Prostate gland (tissue), 2 donors: ENCODE measurements at regions not wholly inside any gene's neighbourhood (a gene's known extent, or its start where the extent isn't known, plus 50 kb on each side); places are given as distances from the start of the nearest gene placed in this dataset.

Experiments
- CTCF ChIP-seq, 4 experiments: fragments of 200-600 bp in 2 of 4; fragments of 450-650 bp in 2 of 4; sonication (generic) in 2 of 4; IDR thresholded peaks; 1 replicate in 3 of 4; 2 replicates in 1 of 4; pipeline ENCODE4 v1.5.1; 2016 to 2019; ENCODE audit warnings: antibody characterized with exemption in 4 of 4, mild to moderate bottlenecking in 2 of 4, moderate library complexity in 2 of 4
- POLR2A ChIP-seq: fragments of 450-650 bp; IDR thresholded peaks from one replicate; pipeline ENCODE4 v1.6.1; 2016; ENCODE audit warnings: antibody characterized with exemption, mild to moderate bottlenecking
- POLR2AphosphoS5 ChIP-seq: sonication (generic); formaldehyde crosslinking; IDR thresholded peaks from one replicate; pipeline ENCODE4 v1.6.1; 2017; ENCODE audit warnings: antibody characterized with exemption

GRCh38 chr15:98514034-98514622 lies 134.2 kb upstream of the IGF1R start:
- TF ChIP-seq CTCF (IDR thresholded peaks at IDR 0.05) (no peak), POLR2A (no peak), POLR2AphosphoS5 (no peak)
